Activated naive CD8-positive, alpha-beta T cell (primary cell): ENCODE measurements at regions not wholly inside any gene's neighbourhood (a gene's known extent, or its start where the extent isn't known, plus 50 kb on each side); places are given as distances from the start of the nearest gene placed in this dataset.
"Not testable (repeated sequence)": the region's sequence is repeated elsewhere in the genome, so short reads cannot be mapped to it uniquely, and the experiment has no call there.

ENCODE experiments used
- H3K27ac Mint-ChIP-seq: one replicate; pipeline ENCODE4 v1.8.0; 2021; ENCODE audit warnings: mixed read lengths
- H3K27me3 Mint-ChIP-seq: one replicate; pipeline ENCODE4 v1.8.0; 2021; ENCODE audit warnings: mixed read lengths
- H3K36me3 Mint-ChIP-seq: one replicate; pipeline ENCODE4 v1.8.0; 2021; ENCODE audit warnings: mixed read lengths
- H3K4me1 Mint-ChIP-seq: one replicate; pipeline ENCODE4 v1.8.0; 2021; ENCODE audit warnings: low read depth, mixed read lengths
- H3K4me3 Mint-ChIP-seq: one replicate; pipeline ENCODE4 v1.8.0; 2021; ENCODE audit warnings: mild to moderate bottlenecking, mixed read lengths
- H3K9me3 Mint-ChIP-seq: one replicate; pipeline ENCODE4 v1.8.0; 2021; ENCODE audit warnings: low read depth, mixed read lengths

DNA sequence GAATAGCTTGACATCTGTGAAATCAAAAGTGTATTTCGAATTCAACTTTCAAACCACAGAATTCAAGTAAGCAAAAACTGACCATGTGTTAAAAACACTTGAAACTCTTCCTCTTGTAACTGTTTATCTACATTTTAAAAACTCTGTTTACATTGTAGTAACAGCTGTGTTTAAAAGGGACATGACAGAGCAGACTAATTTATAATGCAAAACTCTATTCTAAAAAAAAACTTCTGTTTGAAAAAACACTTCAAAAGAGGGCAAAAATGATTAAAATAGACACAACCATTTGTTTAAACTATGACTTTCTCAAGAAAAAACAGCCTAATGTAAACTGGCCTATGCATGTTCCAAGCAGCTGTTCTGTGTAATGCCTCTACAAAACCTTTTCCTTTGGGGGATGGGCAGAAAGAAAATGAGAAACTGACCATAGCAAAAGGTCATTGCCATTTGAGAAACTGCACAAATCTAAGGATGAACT is 149.1 kb upstream of the HMGA2 start:
- no peaks in the 10 kb centered on the region for H3K36me3 Mint-ChIP-seq
- H3K9me3 Mint-ChIP-seq = peaks cover 3% of the 10 kb centered on the region
- peaks cover 3% of the 10 kb centered on the region for H3K27me3 Mint-ChIP-seq
- no peak overlapping the region for H3K27ac Mint-ChIP-seq
- H3K4me3 Mint-ChIP-seq = no peak overlapping the region
- H3K4me1 Mint-ChIP-seq = no peaks in the 10 kb centered on the region

DNA sequence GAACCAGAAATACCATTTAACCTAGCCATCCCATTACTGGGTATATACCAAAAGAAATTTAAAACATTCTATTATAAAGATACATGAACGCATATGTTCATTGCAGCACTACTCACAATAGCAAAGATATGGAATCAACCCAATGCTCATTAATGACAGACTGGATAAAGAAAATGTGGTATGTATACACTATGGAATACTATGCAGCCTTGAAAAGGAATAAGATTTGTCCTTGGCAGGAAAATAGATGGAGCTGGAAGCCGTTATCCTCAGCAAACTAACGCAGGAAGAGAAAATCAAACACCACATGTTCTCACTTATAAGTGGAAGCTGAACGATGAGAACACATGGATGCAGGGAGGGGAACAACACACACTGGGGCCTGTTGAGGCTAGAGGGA is 146.1 kb upstream of the HMGA2 start:
- not testable (repeated sequence) for H3K36me3 Mint-ChIP-seq

GRCh38 chr12:65681226-65681625 is 143.1 kb upstream of the HMGA2 start:
- no peak overlapping the region for H3K27ac Mint-ChIP-seq
- H3K36me3 Mint-ChIP-seq = no peaks in the 10 kb centered on the region

More for the DNA sequence above, 146.1 kb upstream of the HMGA2 start:
- H3K4me3 Mint-ChIP-seq, H3K27me3 Mint-ChIP-seq, H3K9me3 Mint-ChIP-seq, H3K27ac Mint-ChIP-seq, H3K4me1 Mint-ChIP-seq: not testable (repeated sequence)

GRCh38 chr12:65682112-65682511 is 142.2 kb upstream of the HMGA2 start:
- H3K9me3 Mint-ChIP-seq = peaks cover 3% of the 10 kb centered on the region
- H3K36me3 Mint-ChIP-seq = no peaks in the 10 kb centered on the region

More at GRCh38 chr12:65681226-65681625, 143.1 kb upstream of the HMGA2 start:
- no peak overlapping the region for H3K4me3 Mint-ChIP-seq
- peaks cover 7% of the 10 kb centered on the region for H3K27me3 Mint-ChIP-seq
- H3K9me3 Mint-ChIP-seq = peaks cover 3% of the 10 kb centered on the region
- no peaks in the 10 kb centered on the region for H3K4me1 Mint-ChIP-seq

DNA sequence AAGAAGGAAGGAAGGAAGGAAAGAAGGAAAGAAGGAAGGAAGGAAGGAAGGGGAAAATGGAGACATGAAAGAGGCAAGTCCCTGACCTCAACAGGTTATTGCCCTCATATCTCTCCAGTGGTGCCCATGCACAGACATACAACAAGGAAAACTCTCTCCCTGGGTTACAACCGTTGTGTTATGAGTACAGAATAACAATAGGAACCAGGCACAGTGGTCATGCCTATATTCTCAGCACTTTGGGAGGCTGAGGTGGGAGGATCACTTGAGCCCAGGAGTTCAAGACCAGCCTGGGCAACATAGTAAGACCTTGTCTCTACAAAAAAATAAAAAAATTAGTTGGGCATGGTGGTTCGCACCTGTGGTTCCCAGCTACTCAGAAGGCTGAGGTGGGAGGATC is 139.4 kb upstream of the HMGA2 start:
- Mint-ChIP-seq H3K27me3 (peaks cover 4% of the 10 kb centered on the region), H3K9me3 (no peaks in the 10 kb centered on the region), H3K4me3 (no peak overlapping the region), H3K4me1 (no peaks in the 10 kb centered on the region), H3K27ac (no peak overlapping the region), H3K36me3 (no peaks in the 10 kb centered on the region)

More at GRCh38 chr12:65682112-65682511, 142.2 kb upstream of the HMGA2 start:
- H3K4me1 Mint-ChIP-seq = no peaks in the 10 kb centered on the region
- H3K27me3 Mint-ChIP-seq = peaks cover 7% of the 10 kb centered on the region
- H3K27ac Mint-ChIP-seq = no peak overlapping the region
- no peak overlapping the region for H3K4me3 Mint-ChIP-seq

DNA sequence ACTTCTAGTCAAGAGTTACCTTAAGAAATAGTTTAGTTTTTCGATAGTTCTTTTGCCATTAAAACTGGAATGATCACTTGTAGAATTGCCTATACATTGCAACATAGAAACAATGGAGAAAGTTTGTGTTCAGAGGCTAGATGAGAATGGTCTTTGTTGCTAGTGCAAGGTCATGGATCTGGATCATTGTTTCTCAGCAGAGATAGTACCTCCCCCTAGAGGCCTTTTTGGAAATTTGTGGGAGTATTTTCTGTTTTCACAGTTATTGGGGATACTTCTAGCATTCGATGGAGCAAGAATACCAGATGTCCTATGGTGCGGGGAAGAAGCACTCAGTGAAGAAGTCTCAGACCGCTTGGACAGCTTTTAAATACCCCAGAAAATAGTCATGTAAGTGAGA is 138.8 kb upstream of the HMGA2 start:
- peaks cover 4% of the 10 kb centered on the region for H3K27me3 Mint-ChIP-seq
- no peak overlapping the region for H3K4me3 Mint-ChIP-seq
- H3K27ac Mint-ChIP-seq = no peak overlapping the region
- no peaks in the 10 kb centered on the region for H3K4me1 Mint-ChIP-seq
- H3K9me3 Mint-ChIP-seq = no peaks in the 10 kb centered on the region
- H3K36me3 Mint-ChIP-seq = no peaks in the 10 kb centered on the region

GRCh38 chr12:65689508-65689907 is 134.8 kb upstream of the HMGA2 start:
- Mint-ChIP-seq H3K27me3 (peaks cover 4% of the 10 kb centered on the region), H3K36me3 (no peaks in the 10 kb centered on the region), H3K9me3 (no peaks in the 10 kb centered on the region), H3K27ac (no peak overlapping the region), H3K4me1 (no peaks in the 10 kb centered on the region), H3K4me3 (no peak overlapping the region)

- peaks cover 1% of the 10 kb centered on the region for H3K27me3 Mint-ChIP-seq
- H3K36me3 Mint-ChIP-seq = no peaks in the 10 kb centered on the region
- no peaks in the 10 kb centered on the region for H3K9me3 Mint-ChIP-seq
- no peaks in the 10 kb centered on the region for H3K4me1 Mint-ChIP-seq
- H3K4me3 Mint-ChIP-seq = no peak overlapping the region
- no peak overlapping the region for H3K27ac Mint-ChIP-seq
Observed at GRCh38 chr12:65690477-65690876, 133.8 kb upstream of the HMGA2 start.

DNA sequence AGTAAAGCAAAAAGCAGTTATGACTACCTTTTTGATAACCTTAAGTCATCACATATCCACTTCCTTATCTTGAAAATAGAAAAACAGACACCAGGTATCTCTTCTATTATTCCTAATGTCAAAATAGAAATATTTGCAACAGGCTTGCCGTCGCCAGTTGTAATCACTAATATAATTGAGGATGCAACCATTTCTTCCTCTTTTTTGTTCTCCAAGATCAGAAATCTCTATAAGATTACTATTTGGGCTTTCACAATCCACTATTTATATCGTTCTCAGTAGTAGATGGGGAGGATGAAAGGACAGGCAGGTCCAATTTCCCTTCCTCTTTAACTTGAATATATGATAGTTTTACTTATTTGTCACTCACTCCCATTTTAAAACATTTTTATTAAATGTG is 130.2 kb upstream of the HMGA2 start:
- H3K27me3 Mint-ChIP-seq = peaks cover 6% of the 10 kb centered on the region
- H3K9me3 Mint-ChIP-seq = no peaks in the 10 kb centered on the region
- no peak overlapping the region for H3K4me3 Mint-ChIP-seq
- no peaks in the 10 kb centered on the region for H3K4me1 Mint-ChIP-seq
- H3K36me3 Mint-ChIP-seq = no peaks in the 10 kb centered on the region
- no peak overlapping the region for H3K27ac Mint-ChIP-seq

DNA sequence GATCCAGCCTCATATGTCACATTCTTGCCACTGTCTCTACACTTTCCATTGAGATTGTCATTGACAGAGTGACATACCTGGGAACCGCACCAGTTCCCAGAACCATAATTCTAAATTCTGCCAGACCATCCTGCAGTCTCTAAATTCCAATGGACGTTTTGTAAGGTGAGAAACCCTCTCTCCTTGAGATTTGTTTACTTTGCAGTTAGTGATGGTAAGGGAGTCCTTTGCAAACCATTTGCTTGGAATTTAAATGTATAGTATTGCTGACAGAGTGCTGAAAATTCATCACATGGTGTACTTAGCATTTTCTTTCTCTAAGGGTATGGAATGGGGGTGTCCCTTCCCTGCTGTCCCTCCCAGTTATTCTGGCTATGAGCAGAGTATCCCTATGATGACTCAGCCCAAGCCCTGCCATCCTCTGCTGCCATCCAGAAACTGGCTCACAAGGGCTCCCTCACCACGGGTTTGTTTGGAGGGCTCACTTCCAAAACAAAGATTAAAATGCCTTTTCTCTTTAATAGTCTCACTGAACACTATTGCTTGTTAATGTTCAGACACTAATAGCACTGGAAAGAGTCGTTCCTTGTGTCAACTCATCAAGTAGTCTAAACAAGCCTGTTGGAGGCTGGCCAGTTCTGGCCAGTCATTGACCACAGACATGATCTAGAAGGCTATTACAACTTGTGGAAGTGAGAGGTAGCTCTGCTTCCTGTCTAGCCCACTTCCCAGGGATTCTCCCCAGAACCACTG is 129.0 kb upstream of the HMGA2 start:
- no peak overlapping the region for H3K27ac Mint-ChIP-seq
- H3K27me3 Mint-ChIP-seq = peaks cover 7% of the 10 kb centered on the region
- H3K4me1 Mint-ChIP-seq = no peaks in the 10 kb centered on the region
- no peak overlapping the region for H3K4me3 Mint-ChIP-seq
- no peaks in the 10 kb centered on the region for H3K9me3 Mint-ChIP-seq
- no peaks in the 10 kb centered on the region for H3K36me3 Mint-ChIP-seq

DNA sequence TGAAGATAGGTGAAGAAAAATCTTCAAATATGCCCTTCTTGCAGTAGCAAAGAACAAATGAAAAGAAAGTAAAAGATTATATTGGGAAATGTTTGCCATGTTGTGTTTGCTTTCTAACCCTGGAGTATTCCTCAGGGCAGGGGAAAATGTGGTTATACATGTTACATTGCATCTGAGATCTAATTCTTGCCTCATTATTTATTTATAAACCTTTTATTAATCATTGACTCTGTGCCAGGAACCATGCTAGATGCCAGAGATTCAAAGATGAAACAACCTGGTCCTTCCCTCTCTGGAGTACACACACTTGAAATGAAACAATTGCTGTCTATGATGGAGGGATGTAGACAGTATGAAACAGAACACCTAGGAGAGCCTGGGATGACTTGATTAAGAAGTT is 128.1 kb upstream of the HMGA2 start:
- Mint-ChIP-seq H3K27me3 (peaks cover 9% of the 10 kb centered on the region), H3K9me3 (no peaks in the 10 kb centered on the region), H3K4me1 (no peaks in the 10 kb centered on the region), H3K36me3 (no peaks in the 10 kb centered on the region), H3K4me3 (no peak overlapping the region), H3K27ac (no peak overlapping the region)

DNA sequence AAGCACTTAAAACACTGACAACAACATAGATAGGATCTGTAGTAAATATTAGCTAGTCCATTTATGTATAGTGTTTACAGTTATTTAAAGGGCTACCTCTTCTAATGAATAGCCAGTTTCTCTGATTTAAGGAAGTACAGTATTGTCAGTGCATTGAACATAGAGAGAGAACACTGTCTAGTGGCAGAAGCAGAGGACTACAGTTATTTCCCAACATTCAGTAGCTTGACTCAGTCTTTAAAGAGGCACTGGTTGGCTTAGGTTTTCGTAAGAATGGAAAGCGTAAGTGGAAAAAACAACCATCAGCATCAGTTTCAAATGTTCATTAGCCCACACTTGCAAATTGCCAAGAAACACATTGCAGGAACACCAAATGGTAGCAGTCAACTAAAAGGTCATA is 125.0 kb upstream of the HMGA2 start:
- Mint-ChIP-seq H3K4me1 (no peaks in the 10 kb centered on the region), H3K27me3 (peaks cover 9% of the 10 kb centered on the region), H3K27ac (no peak overlapping the region), H3K4me3 (no peak overlapping the region), H3K9me3 (peaks cover 3% of the 10 kb centered on the region), H3K36me3 (no peaks in the 10 kb centered on the region)

GRCh38 chr12:65703176-65703575 is 121.1 kb upstream of the HMGA2 start:
- H3K4me3 Mint-ChIP-seq = no peak overlapping the region
- no peak overlapping the region for H3K27ac Mint-ChIP-seq
- H3K4me1 Mint-ChIP-seq = no peaks in the 10 kb centered on the region
- peaks cover 22% of the 10 kb centered on the region for H3K9me3 Mint-ChIP-seq
- H3K36me3 Mint-ChIP-seq = peaks cover 3% of the 10 kb centered on the region
- H3K27me3 Mint-ChIP-seq = peaks cover 6% of the 10 kb centered on the region

- peaks cover 22% of the 10 kb centered on the region for H3K9me3 Mint-ChIP-seq
- no peaks in the 10 kb centered on the region for H3K4me1 Mint-ChIP-seq
- H3K27me3 Mint-ChIP-seq = peaks cover 7% of the 10 kb centered on the region
- no peak overlapping the region for H3K4me3 Mint-ChIP-seq
- no peak overlapping the region for H3K27ac Mint-ChIP-seq
- H3K36me3 Mint-ChIP-seq = peaks cover 3% of the 10 kb centered on the region
Observed at GRCh38 chr12:65705380-65705876, 118.9 kb upstream of the HMGA2 start.

DNA sequence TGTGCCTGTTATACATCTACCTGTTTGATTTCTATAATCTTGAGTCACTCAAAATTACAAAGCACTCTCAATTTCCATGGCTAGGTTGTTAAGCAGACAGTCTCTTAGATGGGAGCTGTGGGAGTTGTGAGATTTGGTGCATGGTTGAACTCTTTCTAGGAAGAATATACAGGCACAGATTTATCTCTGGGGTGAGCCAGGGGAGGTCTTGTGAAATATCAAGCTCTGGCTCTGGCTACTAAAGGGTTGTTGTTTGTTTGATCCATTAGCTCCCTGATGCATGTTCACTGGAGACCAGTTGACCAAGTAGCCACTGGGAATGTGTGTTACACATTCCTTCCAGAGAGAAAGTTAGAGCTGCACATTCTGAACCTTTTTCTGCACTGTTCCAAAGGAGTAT is 117.2 kb upstream of the HMGA2 start:
- peaks cover 6% of the 10 kb centered on the region for H3K27me3 Mint-ChIP-seq
- H3K4me1 Mint-ChIP-seq = no peaks in the 10 kb centered on the region
- H3K36me3 Mint-ChIP-seq = peaks cover 3% of the 10 kb centered on the region
- H3K4me3 Mint-ChIP-seq = no peak overlapping the region
- no peak overlapping the region for H3K27ac Mint-ChIP-seq
- H3K9me3 Mint-ChIP-seq = peaks cover 22% of the 10 kb centered on the region
